ENCODE measurements at regions not wholly inside any gene's neighbourhood (a gene's known extent, or its start where the extent isn't known, plus 50 kb on each side); places are given as distances from the start of the nearest gene placed in this dataset.
"Not testable (repeated sequence)": the region's sequence is repeated elsewhere in the genome, so short reads cannot be mapped to it uniquely, and the experiment has no call there.

DNA sequence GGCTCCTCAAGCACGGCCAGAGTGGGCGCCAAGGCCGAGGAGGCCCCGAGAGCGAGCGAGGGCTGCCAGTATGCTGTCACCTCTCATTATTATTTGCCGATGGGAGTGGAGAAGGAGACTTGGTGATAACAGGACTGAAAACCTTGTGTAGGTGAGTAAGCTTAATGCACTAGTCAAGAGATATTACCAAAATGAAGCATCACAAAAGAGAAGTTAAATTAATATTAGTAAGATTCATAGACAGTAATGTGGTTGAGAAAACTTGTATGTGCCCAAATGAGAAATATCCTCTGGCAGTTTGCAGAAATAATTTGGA, 204.5 kb upstream of the SLITRK1 start:
- DNase-seq (ENCODE audit: low read depth in 3 of 3): no peak

DNA sequence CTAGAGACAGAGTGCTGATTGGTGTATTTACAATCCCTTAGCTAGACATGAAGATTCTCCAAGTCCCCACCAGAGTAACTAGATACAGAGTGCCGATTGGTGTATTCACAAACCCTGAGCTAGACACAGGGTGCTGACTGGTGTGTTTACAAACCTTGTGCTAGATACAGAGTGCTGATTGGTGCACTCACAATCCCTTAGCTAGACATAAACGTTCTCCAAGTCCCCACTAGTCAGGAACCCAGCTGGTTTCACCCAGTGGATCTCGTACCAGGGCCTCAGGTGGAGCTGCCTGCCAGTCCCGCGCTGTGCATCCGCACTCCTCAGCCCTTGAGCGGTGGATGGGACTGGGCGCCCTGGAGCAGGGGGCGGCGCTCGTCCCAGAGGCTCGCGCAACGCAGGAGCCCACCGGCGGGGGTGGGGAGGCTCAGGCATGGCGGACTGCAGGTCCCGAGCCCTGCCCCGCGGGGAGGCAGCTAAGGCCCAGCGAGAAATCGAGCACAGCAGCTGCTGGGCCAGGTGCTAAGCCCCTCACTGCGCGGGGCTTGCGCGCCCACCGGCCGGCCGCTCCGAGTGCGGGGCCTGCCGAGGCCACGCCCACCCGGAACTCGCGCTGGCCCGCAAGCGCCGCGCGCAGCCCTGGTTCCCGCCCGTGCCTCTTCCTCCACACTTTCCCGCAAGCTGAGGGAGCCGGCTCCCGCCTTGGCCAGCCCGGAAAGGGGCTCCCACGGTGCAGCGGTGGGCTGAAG, 204.0 kb upstream of the SLITRK1 start:
- DNase-seq (ENCODE audit: low read depth in 3 of 3): not testable (repeated sequence)

DNA sequence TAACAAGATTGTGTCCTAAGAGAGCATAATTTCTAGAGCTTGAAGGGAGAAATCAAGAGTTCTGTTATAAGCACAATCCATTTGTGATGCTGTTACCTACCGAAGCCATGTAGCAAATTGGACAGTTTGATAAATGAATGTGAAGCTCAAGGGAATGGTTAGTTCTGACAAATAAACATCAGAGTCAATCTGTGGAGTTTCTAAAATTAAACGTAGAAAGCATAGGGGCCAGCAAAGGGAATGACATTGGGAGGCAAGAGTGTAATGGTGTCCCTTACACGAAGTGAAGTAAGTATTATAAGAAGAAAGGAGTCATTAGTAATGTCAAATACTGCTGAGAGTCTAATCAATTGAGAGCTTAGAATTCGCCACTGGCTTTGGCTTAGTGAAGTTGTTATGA, 200.2 kb upstream of the SLITRK1 start:
- no peak for DNase-seq (ENCODE audit: low read depth in 3 of 3)

DNA sequence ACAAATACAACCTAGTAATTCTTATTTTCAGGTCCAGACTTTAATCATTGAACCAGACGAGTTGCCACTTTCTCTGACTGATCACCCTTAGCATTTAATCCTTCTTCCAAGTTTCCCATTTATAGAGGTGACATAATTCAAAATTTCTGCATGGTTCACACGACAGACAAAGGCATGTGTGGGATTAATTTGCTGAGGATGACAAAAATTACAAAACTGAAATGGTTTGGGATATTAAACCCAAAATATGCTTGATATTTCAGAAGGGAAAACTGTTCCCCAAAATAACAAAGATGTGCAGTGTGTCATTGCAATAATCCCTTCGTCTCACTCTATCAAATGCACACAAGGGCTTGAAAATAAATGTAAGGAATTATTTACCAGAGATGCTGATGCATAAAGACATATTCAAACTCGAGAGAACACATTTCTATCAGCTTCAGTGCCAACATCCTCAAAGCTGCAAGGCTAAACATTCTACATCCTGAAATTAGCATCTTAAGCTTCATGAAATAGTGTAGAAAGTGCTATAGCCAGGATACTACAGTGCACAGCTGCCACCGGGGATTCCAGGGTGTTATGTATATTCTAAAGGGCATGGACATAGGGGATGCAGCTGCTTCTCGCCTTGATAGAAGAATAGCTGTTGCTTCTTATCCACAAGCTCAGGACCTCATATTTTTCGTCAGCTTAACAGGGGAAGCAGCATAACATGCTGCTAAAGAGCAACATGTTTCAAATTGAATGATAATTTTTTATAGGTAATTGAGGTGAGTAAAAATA, 198.7 kb upstream of the SLITRK1 start:
- no peak for DNase-seq (ENCODE audit: low read depth in 3 of 3)

DNA sequence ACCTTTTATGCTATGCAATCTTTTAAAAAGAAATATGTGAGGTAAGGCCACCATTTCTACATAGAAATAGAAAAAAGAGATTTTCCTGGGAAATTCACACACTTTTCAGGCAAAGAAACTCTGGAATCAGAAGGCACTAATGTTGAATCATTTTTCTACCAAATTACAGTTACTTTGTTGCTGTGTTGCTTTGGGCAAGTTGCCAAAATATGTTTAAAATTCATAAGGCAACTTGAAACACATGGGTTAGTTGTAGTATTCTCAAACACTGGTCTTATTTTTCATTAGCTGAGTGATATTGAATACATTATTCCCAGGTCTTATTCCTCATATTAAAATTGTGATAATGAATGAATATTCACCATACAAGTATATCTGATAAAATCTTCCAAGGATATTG, 195.0 kb upstream of the SLITRK1 start:
- DNase-seq (ENCODE audit: low read depth in 3 of 3): no peak

DNA sequence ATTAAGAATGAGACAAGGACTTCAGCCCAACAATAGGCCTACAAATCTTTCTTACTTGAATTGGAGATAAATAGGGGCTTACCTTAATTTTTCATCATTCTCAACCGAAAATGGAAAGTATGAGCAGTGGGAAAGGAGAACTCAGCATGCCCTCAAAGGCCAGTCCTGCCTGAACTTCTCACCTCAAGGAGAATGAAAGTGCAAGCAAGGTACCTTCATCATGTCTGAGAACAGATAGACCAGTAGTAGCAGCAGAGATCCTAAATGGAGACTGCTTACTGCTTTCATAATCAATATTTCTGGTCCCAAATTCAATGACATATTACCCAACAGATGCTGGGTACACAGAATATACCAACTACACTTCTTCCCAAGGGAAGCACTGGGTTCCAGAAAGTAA, 194.0 kb upstream of the SLITRK1 start:
- DNase-seq (ENCODE audit: low read depth in 3 of 3): no peak

DNA sequence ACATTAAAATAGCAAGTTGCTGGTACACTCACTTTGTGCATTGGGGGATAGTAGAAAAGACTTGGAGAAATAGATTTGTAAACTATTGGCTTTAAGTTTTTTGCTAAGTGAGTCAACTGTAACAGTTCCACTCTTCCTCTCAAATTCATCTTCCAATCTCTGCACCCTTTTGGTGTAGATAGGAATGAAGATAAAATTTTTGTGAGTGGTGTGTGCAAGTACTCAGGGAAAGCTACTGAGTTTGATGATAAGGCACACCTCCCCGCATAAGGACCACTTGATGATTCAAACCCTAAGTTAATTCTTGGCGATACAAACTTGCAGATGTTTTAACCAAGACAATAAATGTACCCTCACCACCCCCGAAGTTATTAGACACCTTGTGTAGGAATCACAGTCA, 168.3 kb upstream of the SLITRK1 start:
- DNase-seq (ENCODE audit: low read depth in 3 of 3): no peak

DNA sequence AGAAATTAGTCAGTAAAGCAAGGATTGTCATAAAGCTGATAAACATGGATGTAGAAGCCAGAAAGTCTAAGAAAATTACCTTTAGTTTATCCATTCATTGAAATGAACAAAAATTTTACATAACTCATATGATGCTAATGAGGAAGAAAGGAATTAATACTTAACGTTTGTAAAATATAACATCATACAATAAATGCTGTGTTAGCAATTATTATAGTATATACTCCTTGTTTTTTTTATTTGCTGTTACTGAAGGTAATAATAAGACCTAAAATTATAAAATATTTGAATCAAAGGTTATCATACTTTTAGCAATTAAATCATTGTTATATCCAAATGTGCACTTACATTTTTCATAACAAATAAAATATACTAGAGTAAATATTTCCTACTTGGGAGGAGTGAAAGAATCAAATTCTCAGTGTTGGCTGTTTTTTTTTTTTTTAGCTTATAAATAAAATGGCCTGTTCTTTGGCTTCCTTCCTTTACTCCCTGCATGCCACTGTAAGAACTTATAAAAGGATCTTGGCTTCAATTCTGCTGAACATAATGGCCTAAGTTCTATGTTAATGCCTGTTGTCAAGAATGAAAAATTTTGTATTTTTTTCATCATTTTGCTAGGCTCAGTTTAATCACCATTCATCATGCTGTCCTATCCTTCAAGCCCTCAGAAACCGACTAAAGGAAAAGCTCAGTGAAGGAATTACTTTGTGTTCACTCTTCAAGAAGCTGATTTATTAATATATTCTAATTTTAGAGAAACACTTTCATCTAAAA, 167.4 kb upstream of the SLITRK1 start:
- no peak for DNase-seq (ENCODE audit: low read depth in 3 of 3)

DNA sequence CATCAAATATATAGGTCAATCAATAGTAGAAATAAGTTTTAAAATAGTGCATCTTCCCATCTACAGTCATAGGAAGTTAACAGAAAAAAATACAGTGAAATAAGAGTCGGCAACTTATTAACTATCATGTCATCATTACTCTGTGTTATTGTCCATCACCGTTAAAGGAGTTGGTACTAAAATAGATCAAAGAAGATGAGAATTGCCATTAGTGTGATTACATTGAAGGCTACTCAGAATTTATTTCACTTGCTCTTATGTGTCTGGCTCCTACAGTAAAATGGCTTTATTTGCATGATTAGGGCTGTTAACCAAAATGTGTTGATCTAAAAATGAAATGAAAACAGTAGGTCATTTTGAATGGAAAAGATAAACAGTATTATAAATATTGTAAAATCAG, 162.5 kb upstream of the SLITRK1 start:
- no peak for DNase-seq (ENCODE audit: low read depth in 3 of 3)

DNA sequence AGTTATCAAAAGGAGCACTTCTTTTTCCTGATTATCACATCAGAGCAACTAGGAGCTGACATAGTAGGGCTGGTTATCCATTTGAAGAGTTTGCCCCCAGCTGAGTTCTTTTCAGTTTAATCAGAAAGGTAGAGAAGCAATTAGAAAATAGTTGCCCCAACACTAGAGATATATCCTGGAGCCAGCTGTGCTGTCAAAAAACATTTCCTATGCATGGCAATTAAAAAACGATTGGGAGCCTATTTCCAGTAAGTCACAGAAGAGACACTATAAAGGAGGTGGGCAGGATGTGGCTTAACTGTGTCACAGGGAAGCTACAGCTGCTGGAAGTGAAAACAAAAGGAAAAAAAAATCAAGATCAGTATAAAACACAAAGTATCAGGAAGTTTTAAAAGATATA, 155.7 kb upstream of the SLITRK1 start:
- DNase-seq (ENCODE audit: low read depth in 3 of 3): no peak

DNA sequence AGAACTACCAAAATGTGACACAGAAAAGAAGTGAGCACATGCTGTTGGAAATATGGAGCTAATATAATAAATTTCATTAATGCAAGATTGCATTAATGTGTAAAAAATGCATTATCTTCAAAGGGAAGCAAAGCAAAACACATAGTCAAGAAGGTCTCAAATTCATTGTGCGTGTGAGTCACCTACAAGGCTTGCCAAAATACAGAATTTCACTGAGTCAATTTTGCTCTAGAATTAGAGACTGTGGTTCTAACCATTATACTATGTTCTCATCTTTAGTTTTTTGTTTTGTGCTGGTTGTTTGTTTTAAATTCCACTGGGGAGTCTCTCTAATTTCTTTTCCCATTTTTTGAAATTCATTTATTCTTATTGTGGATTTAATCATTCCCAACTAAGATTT, 149.8 kb upstream of the SLITRK1 start:
- no peak for DNase-seq (ENCODE audit: low read depth in 3 of 3)

DNA sequence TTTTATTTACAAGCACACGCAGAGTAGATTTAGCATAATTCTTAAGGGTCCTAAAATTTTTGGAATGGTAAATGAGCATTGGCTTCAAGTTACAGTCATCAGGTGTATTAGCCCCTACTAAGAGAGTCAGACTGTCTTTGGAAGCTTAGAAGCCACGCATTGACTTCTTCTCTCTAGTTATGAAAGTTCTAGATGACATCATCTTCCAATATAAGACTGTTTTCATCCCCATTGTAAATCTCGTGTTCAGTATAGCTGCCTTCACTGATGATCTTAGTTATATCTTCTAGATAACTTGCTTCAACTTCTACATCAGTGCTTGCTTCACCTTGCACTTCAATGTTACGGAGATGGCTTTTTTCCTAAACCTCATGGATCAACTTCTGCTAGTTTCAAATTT, 148.8 kb upstream of the SLITRK1 start:
- no peak for DNase-seq (ENCODE audit: low read depth in 3 of 3)

DNA sequence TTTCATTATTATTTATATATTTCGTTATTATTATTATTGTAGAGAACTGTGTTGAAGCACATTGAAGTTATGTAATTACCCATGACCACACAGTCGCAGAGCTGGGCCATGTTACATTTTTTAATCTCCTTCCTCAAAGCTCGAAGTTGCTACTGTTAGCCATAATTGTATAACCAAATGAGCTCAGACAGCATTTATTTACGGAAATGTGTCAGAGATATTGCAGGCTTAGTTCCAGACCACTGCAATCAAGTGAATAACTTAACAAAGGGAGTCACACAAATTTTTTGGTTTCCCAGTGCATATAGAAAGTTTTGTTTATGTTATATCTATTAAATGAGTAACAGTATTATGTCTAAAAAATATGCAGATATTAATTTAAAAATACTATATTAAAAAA, 147.1 kb upstream of the SLITRK1 start:
- DNase-seq (ENCODE audit: low read depth in 3 of 3): no peak

DNA sequence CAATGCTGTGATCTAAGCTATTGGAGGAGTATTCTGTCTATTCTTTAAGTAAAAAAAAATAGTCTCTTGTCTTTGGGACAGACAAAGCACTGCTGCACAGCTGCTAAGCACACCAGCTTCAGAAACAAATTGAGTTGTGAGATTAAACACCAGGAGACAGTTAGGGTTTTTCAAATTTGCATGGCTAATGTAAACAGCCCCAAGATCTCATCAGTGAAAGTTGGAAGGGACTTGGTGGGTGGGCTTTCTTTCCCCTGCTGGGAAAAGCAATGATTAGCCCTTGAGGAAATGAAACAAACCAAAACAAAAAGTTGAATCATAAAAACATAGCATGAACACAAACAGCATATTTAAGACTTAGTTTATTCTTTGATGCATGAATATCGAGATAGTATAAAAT, 143.6 kb upstream of the SLITRK1 start:
- DNase-seq (ENCODE audit: low read depth in 3 of 3): no peak

DNA sequence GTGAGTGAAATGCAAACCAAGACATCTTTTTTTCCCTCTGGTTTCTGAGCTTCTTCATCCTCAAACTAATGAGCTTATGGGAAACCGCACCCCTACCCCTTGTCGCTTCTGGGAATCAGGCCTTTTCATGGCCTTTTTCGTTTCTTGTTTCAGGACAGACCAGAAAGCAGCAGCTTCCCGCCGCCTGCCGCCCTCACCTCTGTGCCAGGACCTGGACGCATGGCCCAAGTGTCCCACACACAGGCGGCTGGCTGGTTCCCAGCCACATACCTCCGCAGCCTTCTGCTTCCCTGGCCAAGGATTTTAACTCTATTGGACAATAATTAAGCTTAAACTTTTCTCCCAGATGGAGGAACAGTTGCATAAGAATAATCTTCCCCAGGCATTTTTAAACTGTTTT, 114.1 kb upstream of the SLITRK1 start:
- no peak for DNase-seq (ENCODE audit: low read depth in 3 of 3)

DNA sequence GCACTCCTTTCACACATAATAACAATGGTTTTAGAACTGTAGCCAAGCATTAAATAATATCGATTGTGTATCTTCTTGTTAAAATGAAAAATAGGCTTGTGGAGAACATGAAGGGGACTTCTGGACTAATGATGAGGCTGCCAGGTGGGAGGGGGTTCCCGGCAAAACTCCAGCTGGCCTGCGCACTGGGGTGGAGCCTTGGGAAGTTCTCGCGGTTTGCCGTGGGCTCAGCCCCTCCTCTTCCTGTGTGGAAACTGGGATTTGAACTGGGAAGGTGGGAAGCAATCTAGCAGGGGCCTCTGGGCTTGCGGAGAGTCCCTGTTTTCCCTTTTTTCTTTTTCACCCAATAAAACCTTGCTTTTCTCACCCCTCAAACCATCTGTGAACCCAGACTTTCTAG, 113.7 kb upstream of the SLITRK1 start:
- no peak for DNase-seq (ENCODE audit: low read depth in 3 of 3)

DNA sequence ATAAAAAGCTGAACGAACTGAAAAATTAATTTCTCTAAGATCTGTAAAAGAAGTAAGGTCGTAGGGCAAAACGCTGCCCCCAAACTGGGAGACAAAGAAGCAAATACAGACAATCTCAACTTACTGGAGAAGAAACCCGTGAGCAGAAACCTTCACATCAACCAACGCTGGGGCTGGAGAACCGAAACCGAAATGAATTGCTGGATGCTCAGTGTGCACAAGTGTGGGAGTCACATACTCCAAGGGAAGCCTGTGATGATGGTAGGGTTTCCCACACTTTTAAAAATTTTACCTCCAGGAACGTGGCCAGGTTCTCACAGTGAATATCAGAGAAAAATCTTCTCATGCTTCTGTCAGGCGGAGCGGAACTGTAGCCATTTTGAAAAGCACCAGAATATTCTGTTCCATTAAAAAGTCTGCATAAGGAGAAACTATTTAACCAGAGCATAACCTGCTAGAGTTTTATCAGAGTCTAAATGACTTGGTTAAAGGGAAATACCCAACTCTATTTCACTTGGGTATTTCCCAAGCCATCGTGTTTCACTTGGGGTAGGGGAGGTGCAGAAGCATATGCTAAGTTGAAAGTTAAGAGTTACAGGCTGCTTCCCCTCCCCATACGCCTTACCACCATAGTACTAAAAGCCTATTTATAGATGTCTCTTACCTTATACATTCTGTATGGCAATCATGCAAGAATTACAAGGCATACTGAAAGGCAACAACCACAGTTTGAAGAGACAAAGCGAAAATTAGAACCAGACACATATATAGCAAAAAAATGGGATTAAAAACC, 110.5 kb upstream of the SLITRK1 start:
- no peak for DNase-seq (ENCODE audit: low read depth in 3 of 3)

DNA sequence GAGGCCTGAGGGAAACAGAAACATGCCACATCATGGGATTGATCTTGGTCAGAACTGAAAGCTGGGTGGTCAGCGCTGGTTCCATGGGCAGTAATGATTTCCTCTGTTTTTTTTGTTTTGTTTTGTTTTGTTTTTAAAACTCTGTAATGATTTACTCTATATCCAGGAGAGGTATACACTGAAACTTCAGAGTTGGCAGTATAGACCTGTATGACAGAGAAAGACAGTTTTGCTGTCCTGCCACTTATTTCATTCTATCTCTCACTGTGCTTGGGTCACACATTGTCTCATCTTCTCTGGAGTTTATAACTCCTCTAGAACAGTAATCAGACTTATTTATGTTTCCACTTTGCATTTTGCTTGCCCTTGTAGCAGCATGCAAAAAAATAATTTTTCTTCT, 105.1 kb upstream of the SLITRK1 start:
- no peak for DNase-seq (ENCODE audit: low read depth in 3 of 3)

DNA sequence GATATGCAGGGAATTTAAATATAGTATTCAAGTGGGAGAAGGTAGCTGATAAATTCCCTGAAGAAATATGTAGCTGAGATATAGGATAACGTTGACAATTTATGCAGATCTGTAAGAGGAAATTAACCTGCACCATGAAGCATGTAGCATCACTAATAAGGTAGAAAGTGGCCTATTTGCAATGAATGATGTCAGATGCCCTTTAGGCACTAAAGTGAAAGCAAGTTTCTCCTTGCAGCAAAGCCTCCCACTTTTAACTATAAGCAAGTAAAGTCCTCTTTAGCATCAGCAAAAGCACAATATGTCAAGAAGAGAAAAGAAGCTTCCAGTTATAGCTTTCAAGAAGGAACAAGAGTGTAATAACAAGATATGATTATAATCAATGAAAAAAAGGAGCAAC, 102.5 kb upstream of the SLITRK1 start:
- no peak for DNase-seq (ENCODE audit: low read depth in 3 of 3)

DNA sequence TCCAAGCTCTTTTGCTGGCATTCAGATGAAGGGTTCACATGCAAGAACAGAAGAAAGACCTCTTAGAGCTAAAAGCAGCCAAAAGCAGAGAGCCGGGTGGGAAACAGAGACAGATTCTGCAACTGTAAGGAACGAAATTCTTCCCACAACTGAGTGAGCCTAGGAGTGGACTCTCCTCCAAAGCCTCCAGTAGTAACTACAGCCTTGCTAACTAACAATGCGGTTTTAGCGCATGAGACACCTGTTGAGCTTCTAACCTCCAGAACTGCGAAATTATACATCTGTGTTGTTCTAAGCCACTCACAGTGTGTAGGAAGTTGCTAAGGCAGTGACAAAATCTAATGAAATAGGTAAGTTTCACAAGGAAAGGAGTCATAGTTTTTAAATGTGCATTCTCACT, 98.1 kb upstream of the SLITRK1 start:
- DNase-seq (ENCODE audit: low read depth in 3 of 3): no peak

DNA sequence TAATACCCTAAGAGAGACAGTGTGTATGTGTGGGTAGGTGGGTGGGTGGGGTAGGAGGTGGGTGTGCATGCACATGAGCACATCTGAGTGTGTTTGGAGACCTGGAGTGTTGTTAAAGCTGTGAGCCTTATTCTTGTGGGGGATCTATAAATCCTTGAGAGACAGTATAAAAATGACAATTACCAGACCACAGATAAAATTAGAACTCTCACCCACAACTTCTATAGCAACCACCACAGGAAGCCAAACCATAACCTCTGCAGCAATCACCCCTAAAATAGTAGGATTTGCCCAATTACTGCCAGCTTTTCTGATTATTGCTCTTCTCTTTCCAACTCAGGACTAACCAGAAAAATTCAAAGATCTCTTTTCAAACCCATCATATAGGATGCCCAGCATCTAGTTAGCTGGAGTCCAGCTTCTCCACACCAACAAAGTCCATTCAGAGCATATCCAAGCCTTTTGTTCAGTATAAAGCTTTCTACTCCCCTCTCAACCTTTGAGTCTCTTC, 93.4 kb upstream of the SLITRK1 start:
- DNase-seq (ENCODE audit: low read depth in 3 of 3): no peak

DNA sequence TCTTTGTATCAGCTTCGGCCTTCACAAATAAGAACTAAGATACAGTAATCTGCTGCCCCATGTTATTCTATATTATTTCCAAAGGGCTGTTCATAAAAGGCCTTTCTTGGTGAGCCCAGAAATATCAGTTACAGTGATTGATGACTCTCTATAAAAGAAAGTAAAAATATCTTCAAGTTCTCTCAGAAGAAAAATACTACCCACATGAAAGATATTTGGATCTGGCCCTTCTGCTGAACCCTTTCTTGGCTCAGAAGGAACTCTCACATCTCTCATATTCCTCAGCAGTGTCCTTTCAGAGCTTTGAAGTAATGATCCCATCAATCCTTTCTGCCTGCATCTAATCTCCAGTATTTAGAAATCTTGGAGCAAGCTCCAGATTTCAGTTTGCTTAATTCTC, 76.3 kb upstream of the SLITRK1 start:
- DNase-seq (ENCODE audit: low read depth in 3 of 3): no peak
